ENCODE measurements at regions not wholly inside any gene's neighbourhood (a gene's known extent, or its start where the extent isn't known, plus 50 kb on each side); places are given as distances from the start of the nearest gene placed in this dataset.

DNA sequence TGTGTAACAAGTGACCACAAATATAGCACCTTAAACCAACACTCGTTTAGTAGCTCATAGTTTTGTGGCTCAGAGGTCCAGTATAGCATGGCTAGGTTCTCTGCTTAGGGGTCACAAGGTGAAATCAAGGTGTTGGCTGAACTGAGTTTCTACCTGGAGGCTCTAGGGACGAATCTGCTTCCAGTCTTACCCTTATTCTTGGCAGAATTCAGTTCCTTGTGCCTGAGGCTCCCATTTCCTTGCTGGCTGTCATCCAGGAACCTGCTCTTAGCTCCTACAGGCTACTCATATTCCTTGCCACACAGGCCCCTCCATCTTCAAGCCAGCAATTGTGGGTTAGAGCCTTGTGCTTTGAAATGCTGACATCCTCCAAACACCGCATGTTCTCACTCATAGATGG, 212.3 kb upstream of the CDH13 start:
- DNase-seq (ENCODE audit: low read depth in 1 of 2, low spot score in 1 of 2): no peak

DNA sequence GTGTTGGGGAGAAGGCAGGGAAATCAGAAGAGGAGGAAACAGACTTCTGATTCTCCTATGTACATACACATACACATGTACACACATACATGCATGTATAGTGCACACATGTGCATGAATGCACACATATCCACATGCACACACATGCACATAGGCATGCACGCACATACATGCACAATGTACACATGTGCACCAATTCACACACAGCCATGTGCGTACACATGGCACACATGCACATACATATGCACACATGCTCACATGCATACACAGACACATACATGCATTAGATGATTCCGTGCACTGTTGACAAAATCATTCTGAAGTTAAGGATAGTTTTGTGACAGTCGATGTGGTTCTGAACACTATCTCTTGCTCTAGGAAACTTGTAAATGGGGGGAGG, 214.0 kb upstream of the CDH13 start:
- no peak for DNase-seq (ENCODE audit: low read depth in 1 of 2, low spot score in 1 of 2)

DNA sequence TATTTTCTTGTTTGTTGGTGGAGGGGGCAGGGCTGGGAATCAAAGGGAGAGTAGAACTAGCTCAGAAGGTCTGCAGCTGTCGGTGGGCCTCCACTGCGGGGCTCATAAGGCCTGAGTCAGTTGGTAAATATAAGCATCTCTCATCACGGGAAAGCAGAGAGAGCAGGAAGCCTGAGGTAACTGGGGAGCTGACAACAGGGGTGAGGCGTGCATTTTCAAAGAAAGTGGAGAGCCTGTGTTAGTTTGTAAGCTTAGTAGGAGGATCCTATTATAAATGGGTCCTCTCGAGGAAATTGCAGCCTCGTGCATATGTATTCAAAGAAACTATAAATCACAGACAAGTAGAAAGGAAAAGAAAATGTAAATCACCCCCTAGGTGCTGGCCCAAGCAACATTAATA, 221.0 kb upstream of the CDH13 start:
- DNase-seq (ENCODE audit: low read depth in 1 of 2, low spot score in 1 of 2): no peak

DNA sequence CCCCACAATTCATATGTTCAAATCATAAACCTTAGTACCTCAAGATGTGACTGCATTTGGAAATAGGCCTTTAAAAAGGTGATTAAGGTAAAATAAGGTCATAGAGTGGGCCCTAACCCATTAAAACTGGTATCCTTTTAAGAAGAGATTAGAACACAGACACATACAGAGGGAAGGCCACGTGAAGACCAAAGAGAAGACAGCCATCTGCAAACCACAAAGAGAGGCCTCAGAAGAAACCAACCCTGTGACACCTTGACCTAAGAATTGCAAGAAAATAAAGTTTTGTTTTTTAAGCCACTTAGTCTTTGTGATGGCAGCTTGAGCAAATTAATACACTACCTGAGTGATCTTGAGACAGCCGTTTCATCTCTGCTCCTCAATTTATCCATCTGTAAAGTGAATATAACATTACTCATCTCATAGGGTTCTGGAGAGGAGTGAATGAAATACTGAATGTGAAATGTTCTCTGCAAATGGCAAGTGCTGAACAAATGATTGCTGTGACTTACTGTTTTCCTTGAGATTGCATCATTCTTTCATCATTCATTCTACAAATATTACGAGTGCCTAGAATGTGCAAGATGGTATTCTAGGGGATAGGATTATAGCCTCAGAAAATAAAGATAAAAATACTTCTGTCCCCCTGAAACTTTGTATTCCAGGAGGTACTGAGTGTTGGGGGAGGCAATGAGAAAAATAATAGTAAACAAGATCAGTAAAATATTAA, 222.0 kb upstream of the CDH13 start:
- no peak for DNase-seq (ENCODE audit: low read depth in 1 of 2, low spot score in 1 of 2)

- no peak for DNase-seq (ENCODE audit: low read depth in 1 of 2, low spot score in 1 of 2)
Measured at GRCh38 chr16:82402665-82403218, 224.0 kb upstream of the CDH13 start.

DNA sequence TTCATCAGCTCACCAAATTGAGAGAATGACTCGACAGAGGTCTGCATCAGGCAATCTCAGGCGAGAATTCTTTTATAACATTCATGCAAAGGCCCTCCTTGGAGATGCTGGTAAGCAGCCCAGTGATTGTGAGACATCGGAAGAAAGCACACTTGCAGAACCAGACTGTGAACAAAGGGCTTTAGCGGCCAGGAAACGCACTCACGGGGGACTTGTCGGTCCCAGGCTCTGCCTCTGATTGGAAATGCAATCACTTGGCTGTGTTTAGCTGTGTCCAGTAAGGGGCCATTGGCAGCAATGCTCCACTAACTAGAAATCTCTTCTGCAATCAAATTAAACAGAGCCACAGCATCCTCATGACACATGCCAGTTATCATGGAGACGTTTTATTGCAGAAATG, 226.7 kb upstream of the CDH13 start:
- DNase-seq (ENCODE audit: low read depth in 1 of 2, low spot score in 1 of 2): no peak

DNA sequence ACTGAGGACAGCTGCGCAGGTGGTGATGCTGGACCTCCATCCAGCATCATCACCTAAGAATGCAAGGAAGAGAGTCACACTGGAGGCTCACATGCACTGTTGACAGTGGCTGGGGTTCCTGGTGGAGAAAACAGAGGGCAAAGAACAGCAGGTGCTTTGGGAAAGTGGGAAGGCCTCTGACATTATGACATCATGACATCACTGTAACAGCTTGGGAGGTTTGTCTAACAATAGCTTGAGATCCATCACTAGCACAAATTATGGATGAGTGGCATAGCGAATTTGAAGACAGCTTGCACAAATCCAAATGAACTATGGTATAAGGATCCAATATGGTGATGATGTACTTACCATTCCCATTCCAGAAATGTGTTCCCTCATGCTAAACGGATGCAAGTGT, 226.5 kb upstream of the MPHOSPH6 start:
- DNase-seq (ENCODE audit: low read depth in 1 of 2, low spot score in 1 of 2): no peak

- DNase-seq (ENCODE audit: low read depth in 1 of 2, low spot score in 1 of 2): no peak
Measured at GRCh38 chr16:82395212-82395611, 225.2 kb upstream of the MPHOSPH6 start.

- no peak for DNase-seq (ENCODE audit: low read depth in 1 of 2, low spot score in 1 of 2)
Measured at GRCh38 chr16:82391690-82392089, 221.7 kb upstream of the MPHOSPH6 start.

DNA sequence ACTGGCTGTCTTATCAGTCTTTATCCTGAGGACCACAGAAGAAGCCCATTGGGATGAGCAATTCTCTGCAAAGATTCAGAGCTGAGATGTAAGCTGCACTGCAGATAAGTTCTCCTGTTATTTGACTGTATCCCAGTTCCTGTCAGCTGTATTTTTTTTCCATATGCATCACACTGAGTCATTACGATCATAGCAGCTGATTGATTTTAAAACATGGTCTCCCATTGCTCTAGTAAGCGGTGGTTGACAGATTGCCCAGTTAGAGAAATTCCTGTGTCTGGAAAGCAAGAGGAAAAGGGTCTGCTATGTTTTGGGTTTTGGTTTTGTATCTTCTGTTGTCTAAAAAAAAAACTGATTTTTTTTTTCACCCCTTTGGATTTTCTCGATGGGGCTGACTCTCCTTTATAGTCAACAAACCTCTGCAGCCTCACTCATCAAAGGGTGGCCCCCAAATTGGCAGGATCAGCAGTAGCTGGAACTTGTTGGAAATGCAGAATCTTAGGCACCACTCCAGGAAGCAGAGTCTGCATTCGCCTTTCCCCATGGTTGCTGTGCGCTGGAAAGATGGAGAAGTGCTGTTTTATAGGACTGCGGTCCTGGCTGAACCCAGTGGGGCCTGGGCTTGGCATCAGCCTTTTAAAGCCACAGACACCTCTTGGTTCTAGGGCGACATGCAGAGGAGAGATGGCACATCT, 220.1 kb upstream of the MPHOSPH6 start:
- no peak for DNase-seq (ENCODE audit: low read depth in 1 of 2, low spot score in 1 of 2)

GRCh38 chr16:82386761-82387160, 216.7 kb upstream of the MPHOSPH6 start:
- no peak for DNase-seq (ENCODE audit: low read depth in 1 of 2, low spot score in 1 of 2)

DNA sequence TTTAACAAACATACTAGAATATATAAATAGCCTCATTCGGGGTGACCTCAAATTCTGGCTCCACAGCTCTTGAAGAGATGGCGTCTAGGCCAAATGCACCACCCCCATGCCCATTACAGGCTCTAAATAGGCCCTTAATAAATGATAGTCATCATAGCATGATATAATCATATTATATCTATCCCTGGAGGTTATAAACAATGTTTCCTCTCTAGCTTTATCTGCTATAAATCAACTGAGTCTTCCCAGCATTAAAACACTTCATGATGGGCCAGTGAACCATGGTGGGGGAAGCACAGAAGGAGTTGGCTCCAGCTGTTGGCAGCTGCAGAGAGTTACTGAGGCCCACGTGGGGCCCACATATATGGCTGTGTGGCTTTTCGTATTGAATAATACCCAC, 214.9 kb upstream of the MPHOSPH6 start:
- DNase-seq (ENCODE audit: low read depth in 1 of 2, low spot score in 1 of 2): no peak

GRCh38 chr16:82384017-82384416, 214.0 kb upstream of the MPHOSPH6 start:
- DNase-seq (ENCODE audit: low read depth in 1 of 2, low spot score in 1 of 2): no peak

DNA sequence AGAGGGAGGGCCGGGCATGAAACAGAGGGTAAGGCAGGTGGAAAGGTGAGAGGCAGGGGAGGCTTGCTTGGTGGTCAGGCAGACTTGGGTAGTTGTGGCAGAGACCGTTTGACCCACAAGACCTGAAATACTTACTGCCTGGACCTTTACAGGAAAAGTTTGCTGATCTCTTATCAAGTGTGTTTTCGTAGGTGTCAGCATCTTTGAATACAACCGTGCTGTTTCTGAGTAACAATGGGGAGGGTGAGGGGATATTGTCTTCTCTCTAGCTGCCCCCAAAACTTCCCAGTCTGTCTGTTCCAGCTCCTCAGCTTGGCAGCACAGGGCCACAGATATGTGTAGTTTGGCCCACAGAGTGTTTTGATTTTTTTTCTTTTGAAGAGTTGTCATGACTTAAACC, 212.5 kb upstream of the MPHOSPH6 start:
- DNase-seq (ENCODE audit: low read depth in 1 of 2, low spot score in 1 of 2): no peak

- no peak for DNase-seq (ENCODE audit: low read depth in 1 of 2, low spot score in 1 of 2)
Measured at GRCh38 chr16:82379551-82379950, 209.5 kb upstream of the MPHOSPH6 start.

- no peak for DNase-seq (ENCODE audit: low read depth in 1 of 2, low spot score in 1 of 2)
Measured at GRCh38 chr16:82373976-82374375, 204.0 kb upstream of the MPHOSPH6 start.

- no peak for DNase-seq (ENCODE audit: low read depth in 1 of 2, low spot score in 1 of 2)
Measured at GRCh38 chr16:82370282-82370681, 200.3 kb upstream of the MPHOSPH6 start.

DNA sequence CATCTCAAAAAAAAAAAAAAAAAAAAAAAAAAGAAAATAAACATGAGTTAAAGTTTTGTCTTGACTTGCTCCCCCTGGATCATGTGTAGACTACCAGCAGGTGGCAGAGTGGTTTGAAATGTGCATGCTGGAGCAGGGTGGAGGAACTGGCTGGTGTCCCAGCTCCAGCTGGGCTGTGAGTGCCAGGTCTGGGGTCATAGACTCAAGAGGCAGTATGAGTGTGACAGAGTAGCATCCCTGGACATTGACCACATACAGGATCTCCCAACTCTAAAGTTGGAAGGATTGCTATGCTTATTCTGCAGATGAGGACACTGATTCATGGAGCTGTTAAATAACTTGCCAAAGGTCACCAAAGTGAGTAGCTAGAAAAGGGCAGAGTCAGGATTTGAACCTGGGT, 198.0 kb upstream of the MPHOSPH6 start:
- DNase-seq (ENCODE audit: low read depth in 1 of 2, low spot score in 1 of 2): no peak

DNA sequence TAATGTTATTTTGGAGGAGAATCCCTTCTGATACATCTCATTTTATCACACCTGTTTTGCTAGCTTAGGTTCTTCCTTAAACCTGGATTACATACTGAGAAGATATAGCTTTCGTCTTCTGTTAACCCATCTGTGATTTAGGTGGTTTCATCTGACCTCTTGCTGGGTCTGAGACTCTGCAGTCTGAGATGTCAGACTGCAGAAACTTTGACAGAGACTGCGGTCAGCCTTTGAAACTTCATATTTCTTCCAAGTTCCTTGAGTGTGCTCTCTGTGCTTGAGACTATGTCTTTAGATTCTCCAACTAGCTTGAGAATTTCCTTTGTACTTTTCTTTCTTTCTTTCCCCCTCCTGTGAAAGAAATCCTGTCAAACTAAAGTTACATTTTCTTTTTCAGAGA, 196.4 kb upstream of the MPHOSPH6 start:
- DNase-seq (ENCODE audit: low read depth in 1 of 2, low spot score in 1 of 2): no peak

DNA sequence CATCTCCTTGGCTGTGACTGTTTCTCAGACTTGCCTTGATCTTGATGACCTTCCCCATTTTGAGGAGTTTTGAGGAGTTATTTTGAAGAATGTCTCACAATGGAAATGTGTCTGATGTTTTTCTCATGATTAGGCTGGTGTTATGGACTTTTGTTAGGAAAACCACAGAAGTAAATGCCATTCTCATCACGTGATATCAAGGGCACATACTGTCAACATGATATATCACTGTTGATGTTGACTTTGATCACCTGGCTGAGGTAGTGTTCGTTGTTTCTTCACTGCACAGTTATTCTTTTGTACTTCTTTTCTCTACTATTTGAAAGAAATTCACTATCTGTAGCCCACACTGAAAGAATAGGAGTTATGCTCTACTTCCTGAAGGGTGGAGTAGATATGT, 194.7 kb upstream of the MPHOSPH6 start:
- no peak for DNase-seq (ENCODE audit: low read depth in 1 of 2, low spot score in 1 of 2)

DNA sequence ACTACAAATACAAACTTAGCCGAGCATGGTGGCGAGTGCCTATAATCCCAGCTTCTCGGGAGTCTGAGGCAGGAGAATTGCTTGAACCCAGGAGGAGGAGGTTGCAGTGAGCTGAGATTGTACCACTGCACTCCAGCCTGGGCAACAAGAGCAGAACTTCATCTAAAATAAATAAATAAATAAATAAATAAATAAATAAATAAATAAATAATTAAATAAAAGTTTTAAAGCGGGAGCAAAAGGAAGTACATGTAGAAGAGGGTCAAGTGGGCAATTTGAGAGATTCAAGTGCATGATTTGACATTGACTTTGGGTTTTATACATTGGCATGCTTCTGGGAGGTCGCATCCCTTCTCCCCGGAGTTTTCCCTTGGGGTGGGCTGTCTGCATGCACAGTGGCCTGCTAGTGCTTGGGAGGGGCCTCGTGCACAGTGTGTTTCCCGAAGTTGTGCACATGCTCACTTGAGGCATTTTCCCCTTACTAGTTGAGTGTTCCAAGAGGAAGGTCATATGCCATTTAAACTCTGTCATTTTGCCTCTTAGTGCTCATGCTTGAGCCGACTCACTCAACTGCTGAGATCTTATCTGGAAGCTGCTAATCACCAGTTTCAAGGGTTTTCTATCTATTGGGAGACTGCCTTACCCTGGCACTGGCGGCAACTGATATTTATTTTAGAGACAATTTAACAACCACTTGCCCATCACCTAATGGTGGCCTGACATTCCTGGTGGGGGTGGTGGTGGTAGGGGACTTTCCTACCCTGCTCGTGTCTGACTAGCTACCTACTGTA, 193.2 kb upstream of the MPHOSPH6 start:
- no peak for DNase-seq (ENCODE audit: low read depth in 1 of 2, low spot score in 1 of 2)

DNA sequence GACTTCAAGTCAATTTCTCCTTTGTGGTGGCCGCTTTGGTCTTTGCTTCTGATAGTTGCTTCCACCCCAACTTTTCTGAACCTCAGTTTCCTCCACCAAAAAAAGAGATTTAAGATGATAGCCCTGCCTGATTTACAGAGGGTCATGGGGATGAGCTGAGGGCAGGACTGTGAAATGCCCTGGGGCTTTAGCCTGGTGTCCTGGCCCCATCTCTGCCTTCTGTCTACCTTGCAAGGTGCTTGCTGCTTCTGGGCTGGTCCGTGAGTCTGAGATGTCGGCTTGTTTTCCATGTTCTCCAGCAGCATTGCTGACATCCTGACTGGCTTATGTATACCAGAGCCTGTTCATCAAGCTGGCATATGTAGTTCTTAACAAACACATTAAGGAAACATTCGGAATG, 191.9 kb upstream of the MPHOSPH6 start:
- no peak for DNase-seq (ENCODE audit: low read depth in 1 of 2, low spot score in 1 of 2)
